HepG2 (cell line): ENCODE measurements at regions not wholly inside any gene's neighbourhood (a gene's known extent, or its start where the extent isn't known, plus 50 kb on each side); places are given as distances from the start of the nearest gene placed in this dataset.

Source experiments
- ATAC-seq: fragments of 200-7000 bp; cut with Tn5 transposase; 3 replicates; pipeline ENCODE4 v1.9.1; 2020; ENCODE audit warnings: mild to moderate bottlenecking, moderate library complexity
- BruUV-seq: library from RNA; stranded (reverse); fragments of 400-500 nt; replicated peaks from 2 replicates; lab custom pipeline; 2021; lab: Mats Ljungman, UMichigan
- CTCF ChIA-PET: fragments of 300-600 bp; formaldehyde crosslinking; extraction: SDS; loops from one replicate; lab custom pipeline; 2021; ENCODE audit warnings: low total read pairs, inconsistent platforms, low intra/inter-chr PET ratio; lab: Yijun Ruan, JAX
- POLR2A ChIA-PET: fragments of 350-600 bp; sonication (Branson Sonifier 250); formaldehyde crosslinking; loops from one replicate; lab custom pipeline; 2020; ENCODE audit warnings: antibody characterized with exemption, inconsistent platforms; lab: Yijun Ruan, JAX
- DNase-seq: peaks from one replicate; pipeline ENCODE4 v3.0.0-alpha.2; 2015; ENCODE audit warnings: low spot score
- FAIRE-seq: peaks from 3 replicates; lab custom pipeline; 2011; peaks lifted over from hg19 to GRCh38; lab: Jason Lieb, UNC
- H2AFZ ChIP-seq: one replicate; pipeline ENCODE4 v1.6.1; 2011; ENCODE audit warnings: low read length, inconsistent platforms
- H3K27ac ChIP-seq: fragments of 300-600 bp; 3 replicates; pipeline ENCODE4 v1.8.0; 2011; ENCODE audit warnings: mixed run types, mild to moderate bottlenecking, mixed read lengths, low read length, inconsistent platforms; ENCODE audit not compliant: insufficient read depth; ENCODE audit errors: extremely low read length
- H3K27me3 ChIP-seq, 2 experiments: fragments of 200-600 bp in 1 of 2; 2 replicates in 1 of 2; 3 replicates in 1 of 2; pipeline versions ENCODE4 v1.6.0 to v1.8.0; 2011; ENCODE audit warnings: low read length in 2 of 2, mild to moderate bottlenecking in 2 of 2, moderate library complexity in 2 of 2, inconsistent platforms in 1 of 2; ENCODE audit not compliant: insufficient read depth in 2 of 2, control insufficient read depth in 1 of 2
- H3K36me3 ChIP-seq, 2 experiments: fragments of 200-600 bp in 1 of 2; replicated peaks in 1 of 2; 2 replicates in 1 of 2; 3 replicates in 1 of 2; pipeline versions ENCODE4 v1.5.1 to v1.8.0; 2011; ENCODE audit warnings: low read length in 2 of 2, inconsistent platforms in 1 of 2; ENCODE audit not compliant: insufficient read depth in 2 of 2, control insufficient read depth in 1 of 2
- H3K4me1 ChIP-seq: 2 replicates; pipeline ENCODE4 v1.5.1; 2012; ENCODE audit warnings: low read length, inconsistent platforms; ENCODE audit not compliant: insufficient read depth
- H3K4me2 ChIP-seq: 2 replicates; pipeline ENCODE4 v1.6.0; 2011; ENCODE audit warnings: low read depth, low read length, inconsistent platforms
- H3K4me3 ChIP-seq, 3 experiments: fragments of 200-600 bp in 1 of 3; sonication (generic), shearing (Covaris generic) in 1 of 3; replicated peaks in 1 of 3; 2 replicates each; pipeline ENCODE4 v1.5.1; 2011 to 2016; ENCODE audit warnings: low read length in 3 of 3, inconsistent platforms in 2 of 3, low read depth in 2 of 3, mild to moderate bottlenecking in 2 of 3, control low read depth in 1 of 3, mixed read lengths in 1 of 3; ENCODE audit not compliant: insufficient read depth in 1 of 3
- H3K79me2 ChIP-seq: one replicate; pipeline ENCODE4 v1.6.1; 2011; ENCODE audit warnings: low read length, inconsistent platforms; ENCODE audit not compliant: insufficient read depth
- H3K9ac ChIP-seq: 2 replicates; pipeline ENCODE4 v1.6.0; 2011; ENCODE audit warnings: mild to moderate bottlenecking, low read depth, low read length, inconsistent platforms; ENCODE audit not compliant: insufficient read depth
- H3K9me3 ChIP-seq: 2 replicates; pipeline ENCODE4 v1.5.1; 2012; ENCODE audit warnings: mild to moderate bottlenecking, low read length
- H4K20me1 ChIP-seq: 2 replicates; pipeline ENCODE4 v1.6.0; 2011; ENCODE audit warnings: inconsistent platforms, mild to moderate bottlenecking, low read length, moderate library complexity; ENCODE audit not compliant: insufficient read depth
- ATAD3A ChIP-seq: sonication (generic); formaldehyde crosslinking; IDR thresholded peaks from 2 replicates; pipeline ENCODE4 v1.4.0; 2020; ENCODE audit warnings: missing genetic modification reagents
- KAT8 ChIP-seq: IDR thresholded peaks from 2 replicates; pipeline ENCODE4 v1.6.1; 2016; ENCODE audit warnings: missing genetic modification reagents, missing compliant biosample characterization
- XBP1 ChIP-seq: sonication (generic); formaldehyde crosslinking; IDR thresholded peaks from 2 replicates; pipeline ENCODE4 v1.5.0; 2020; ENCODE audit warnings: missing genetic modification reagents
- ZMYM4 ChIP-seq: sonication (generic); formaldehyde crosslinking; IDR thresholded peaks from 2 replicates; pipeline ENCODE4 v1.8.1; 2023; ENCODE audit warnings: mild to moderate bottlenecking, missing genetic modification reagents
- ZNF10 ChIP-seq: sonication (generic); formaldehyde crosslinking; IDR thresholded peaks from 2 replicates; pipeline ENCODE4 v1.4.0; 2020; ENCODE audit warnings: mild to moderate bottlenecking, low read depth, missing genetic modification reagents, borderline replicate concordance
- ZNF280B ChIP-seq: sonication (generic); formaldehyde crosslinking; IDR thresholded peaks from 2 replicates; pipeline ENCODE4 v1.5.0; 2020; ENCODE audit warnings: missing genetic modification reagents, mild to moderate bottlenecking, borderline replicate concordance
- ZNF615 ChIP-seq: sonication (generic); formaldehyde crosslinking; IDR thresholded peaks from 2 replicates; pipeline ENCODE4 v1.5.0; 2020; ENCODE audit warnings: mild to moderate bottlenecking, missing genetic modification reagents, borderline replicate concordance
- ZNF773 ChIP-seq: sonication (generic); formaldehyde crosslinking; IDR thresholded peaks from 2 replicates; pipeline ENCODE4 v1.4.0; 2020; ENCODE audit warnings: missing genetic modification reagents, borderline replicate concordance
- WGBS: methylation state at CpG from one replicate; pipeline ENCODE4 v1.1.6; 2017; ENCODE audit warnings: low lambda C conversion rate; 5-methylcytosine and 5-hydroxymethylcytosine counted together
- in situ Hi-C: cut with HindIII; loops from 2 replicates; pipeline ENCODE4 v1.10.0; 2017; ENCODE audit warnings: low pct_unique_long_range_greater_than_20kb; ENCODE audit not compliant: extremely low pct_ligation_motif_present
- intact Hi-C: fragments of 100-400 bp; cut with micrococcal nuclease; formaldehyde crosslinking; loops from one replicate; pipeline ENCODE4 v1.10.0; 2022; ENCODE audit not compliant: unreplicated experiment
- TF ChIP-seq, protein P1 (sequence below): IDR thresholded peaks from 2 replicates; pipeline ENCODE4 v1.4.0; 2020; ENCODE audit warnings: mild to moderate bottlenecking, missing genetic modification reagents

DNA sequence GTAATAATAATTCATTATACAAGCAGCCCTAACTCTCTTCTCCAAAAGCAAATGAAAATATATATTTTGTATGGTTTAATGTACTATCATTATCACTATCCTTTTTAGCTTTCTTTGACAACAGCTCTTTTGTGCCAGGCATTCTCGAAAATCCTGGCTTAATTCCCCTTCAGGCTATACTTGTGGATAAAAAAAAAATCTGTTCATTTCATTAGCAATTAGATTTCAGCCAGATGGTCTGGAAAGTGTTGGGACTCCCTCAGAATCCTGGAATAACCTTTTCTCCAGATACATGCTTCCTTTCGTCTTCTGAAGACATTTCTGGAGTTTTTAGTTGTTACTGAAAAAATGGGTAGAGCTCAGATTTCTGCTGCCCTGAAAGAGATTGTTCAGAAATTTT lies 83.4 kb upstream of the PLPPR4 start:
- ChIA-PET POLR2A (no interaction called here), CTCF (interaction anchor here (1.0 to 2.4 kb wide), 5 partner anchors 300 to 556 kb away, joined by 3 to 16 read pairs (median 8); no protein-coding TSS in a partner anchor)
- H3K27me3 ChIP-seq: no peaks in the 10 kb centered on the region
- H3K9me3 ChIP-seq: no peaks in the 10 kb centered on the region
- DNase-seq (no peak), FAIRE-seq (no peak), ATAC-seq (no peak)
- no peak overlapping the region for H3K27ac ChIP-seq
- WGBS: 45% methylated on average over 2 of the region's 2 CpGs
- H3K9ac ChIP-seq: no peak overlapping the region
- in situ Hi-C loops: no loop called here
- no peak overlapping the region for H2AFZ ChIP-seq
- no peaks in the 10 kb centered on the region for H3K79me2 ChIP-seq
- no TSS peak for BruUV-seq
- H3K36me3 ChIP-seq: no peaks in the 10 kb centered on the region
- no peak overlapping the region for H3K4me2 ChIP-seq
- no peaks in the 10 kb centered on the region for H4K20me1 ChIP-seq
- intact Hi-C loops: loop anchor here (1.0 to 2.0 kb wide), 5 partner anchors 300 to 556 kb away; no protein-coding TSS in a partner anchor
- no peaks in the 10 kb centered on the region for H3K4me1 ChIP-seq
- TF ChIP-seq KAT8 (CRISPR knock-in tag): no peak
- H3K4me3 ChIP-seq: no peak overlapping the region

GRCh38 chr1:99181892-99182291 lies 82.4 kb upstream of the PLPPR4 start:
- Histone ChIP-seq H3K4me1 (no peaks in the 10 kb centered on the region), H3K9ac (no peak overlapping the region), H2AFZ (peak overlapping the region; percentile 15), H3K9me3 (no peaks in the 10 kb centered on the region), H3K4me3 (no peak overlapping the region), H3K79me2 (no peaks in the 10 kb centered on the region), H3K27me3 (no peaks in the 10 kb centered on the region), H3K27ac (no peak overlapping the region), H3K4me2 (no peak overlapping the region), H3K36me3 (no peaks in the 10 kb centered on the region), H4K20me1 (no peaks in the 10 kb centered on the region)
- no peak for DNase-seq
- intact Hi-C loops (loop anchor here (2.0 kb wide), 1 partner anchor 343 kb away; no protein-coding TSS in a partner anchor), in situ Hi-C loops (no loop called here)
- ChIA-PET POLR2A (no interaction called here), CTCF (interaction anchor here (2.4 kb wide), 1 partner anchor 299 kb away, joined by 16 read pairs; no protein-coding TSS in a partner anchor)
- TF ChIP-seq XBP1 (CRISPR knock-in tag) (no peak), ZNF773 (CRISPR knock-in tag) (no peak), ZNF10 (no peak), ATAD3A (CRISPR knock-in tag) (no peak), ZMYM4 (CRISPR knock-in tag) (no peak), ZNF280B (CRISPR knock-in tag) (no peak), ZNF615 (CRISPR knock-in tag) (no peak)
- TF ChIP-seq, protein P1, sequence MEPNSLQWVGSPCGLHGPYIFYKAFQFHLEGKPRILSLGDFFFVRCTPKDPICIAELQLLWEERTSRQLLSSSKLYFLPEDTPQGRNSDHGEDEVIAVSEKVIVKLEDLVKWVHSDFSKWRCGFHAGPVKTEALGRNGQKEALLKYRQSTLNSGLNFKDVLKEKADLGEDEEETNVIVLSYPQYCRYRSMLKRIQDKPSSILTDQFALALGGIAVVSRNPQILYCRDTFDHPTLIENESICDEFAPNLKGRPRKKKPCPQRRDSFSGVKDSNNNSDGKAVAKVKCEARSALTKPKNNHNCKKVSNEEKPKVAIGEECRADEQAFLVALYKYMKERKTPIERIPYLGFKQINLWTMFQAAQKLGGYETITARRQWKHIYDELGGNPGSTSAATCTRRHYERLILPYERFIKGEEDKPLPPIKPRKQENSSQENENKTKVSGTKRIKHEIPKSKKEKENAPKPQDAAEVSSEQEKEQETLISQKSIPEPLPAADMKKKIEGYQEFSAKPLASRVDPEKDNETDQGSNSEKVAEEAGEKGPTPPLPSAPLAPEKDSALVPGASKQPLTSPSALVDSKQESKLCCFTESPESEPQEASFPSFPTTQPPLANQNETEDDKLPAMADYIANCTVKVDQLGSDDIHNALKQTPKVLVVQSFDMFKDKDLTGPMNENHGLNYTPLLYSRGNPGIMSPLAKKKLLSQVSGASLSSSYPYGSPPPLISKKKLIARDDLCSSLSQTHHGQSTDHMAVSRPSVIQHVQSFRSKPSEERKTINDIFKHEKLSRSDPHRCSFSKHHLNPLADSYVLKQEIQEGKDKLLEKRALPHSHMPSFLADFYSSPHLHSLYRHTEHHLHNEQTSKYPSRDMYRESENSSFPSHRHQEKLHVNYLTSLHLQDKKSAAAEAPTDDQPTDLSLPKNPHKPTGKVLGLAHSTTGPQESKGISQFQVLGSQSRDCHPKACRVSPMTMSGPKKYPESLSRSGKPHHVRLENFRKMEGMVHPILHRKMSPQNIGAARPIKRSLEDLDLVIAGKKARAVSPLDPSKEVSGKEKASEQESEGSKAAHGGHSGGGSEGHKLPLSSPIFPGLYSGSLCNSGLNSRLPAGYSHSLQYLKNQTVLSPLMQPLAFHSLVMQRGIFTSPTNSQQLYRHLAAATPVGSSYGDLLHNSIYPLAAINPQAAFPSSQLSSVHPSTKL (CRISPR knock-in tag): no peak
- BruUV-seq: no TSS peak
- FAIRE-seq: no peak
- ATAC-seq: no peak
- 47% methylated on average over 2 of the region's 2 CpGs for WGBS
